ENCODE measurements at regions not wholly inside any gene's neighbourhood (a gene's known extent, or its start where the extent isn't known, plus 50 kb on each side); places are given as distances from the start of the nearest gene placed in this dataset.

GRCh38 chr20:12395353-12395752 is 477.7 kb downstream of the BTBD3 start:
- H3K36me3 Mint-ChIP-seq (ENCODE audit: insufficient read depth), result no peaks in the 10 kb centered on the region
- no peaks in the 10 kb centered on the region for H3K4me1 Mint-ChIP-seq (ENCODE audit: low read depth)
- H3K4me3 Mint-ChIP-seq (ENCODE audit: low read depth), result no peak overlapping the region
- DNase-seq (ENCODE audit: low spot score, unreplicated experiment), result no peak
- TF ChIP-seq CTCF (IDR thresholded peaks at IDR 0.05; ENCODE audit: unreplicated experiment), result no peak
- no peaks in the 10 kb centered on the region for H3K9me3 Mint-ChIP-seq (ENCODE audit: low read depth)
- H3K27ac Mint-ChIP-seq, result no peak overlapping the region
- peaks cover 3% of the 10 kb centered on the region for H3K27me3 Mint-ChIP-seq

GRCh38 chr20:12395760-12396159 is 478.1 kb downstream of the BTBD3 start:
- no peaks in the 10 kb centered on the region for H3K36me3 Mint-ChIP-seq (ENCODE audit: insufficient read depth)
- no peak for TF ChIP-seq CTCF (IDR thresholded peaks at IDR 0.05; ENCODE audit: unreplicated experiment)
- peaks cover 3% of the 10 kb centered on the region for H3K27me3 Mint-ChIP-seq
- no peaks in the 10 kb centered on the region for H3K4me1 Mint-ChIP-seq (ENCODE audit: low read depth)
- no peaks in the 10 kb centered on the region for H3K9me3 Mint-ChIP-seq (ENCODE audit: low read depth)
- no peak overlapping the region for H3K4me3 Mint-ChIP-seq (ENCODE audit: low read depth)
- DNase-seq (ENCODE audit: low spot score, unreplicated experiment), result no peak
- no peak overlapping the region for H3K27ac Mint-ChIP-seq

GRCh38 chr20:12399110-12399836 is 481.6 kb downstream of the BTBD3 start:
- peaks cover 7% of the 10 kb centered on the region for H3K9me3 Mint-ChIP-seq (ENCODE audit: low read depth)
- H3K36me3 Mint-ChIP-seq (ENCODE audit: insufficient read depth), result no peaks in the 10 kb centered on the region
- no peak for DNase-seq (ENCODE audit: low spot score, unreplicated experiment)
- no peak for TF ChIP-seq CTCF (IDR thresholded peaks at IDR 0.05; ENCODE audit: unreplicated experiment)
- H3K4me3 Mint-ChIP-seq (ENCODE audit: low read depth), result no peak overlapping the region
- H3K4me1 Mint-ChIP-seq (ENCODE audit: low read depth), result no peaks in the 10 kb centered on the region
- H3K27ac Mint-ChIP-seq, result no peak overlapping the region
- H3K27me3 Mint-ChIP-seq, result peaks cover 3% of the 10 kb centered on the region

GRCh38 chr20:12404941-12405340 is 487.2 kb downstream of the BTBD3 start:
- no peak overlapping the region for H3K4me3 Mint-ChIP-seq (ENCODE audit: low read depth)
- H3K27ac Mint-ChIP-seq, result no peak overlapping the region
- DNase-seq (ENCODE audit: low spot score, unreplicated experiment), result no peak
- H3K9me3 Mint-ChIP-seq (ENCODE audit: low read depth), result peaks cover 33% of the 10 kb centered on the region
- H3K36me3 Mint-ChIP-seq (ENCODE audit: insufficient read depth), result no peaks in the 10 kb centered on the region
- no peaks in the 10 kb centered on the region for H3K27me3 Mint-ChIP-seq
- TF ChIP-seq CTCF (IDR thresholded peaks at IDR 0.05; ENCODE audit: unreplicated experiment), result no peak
- H3K4me1 Mint-ChIP-seq (ENCODE audit: low read depth), result no peaks in the 10 kb centered on the region

- Mint-ChIP-seq H3K36me3 (ENCODE audit: insufficient read depth) (no peaks in the 10 kb centered on the region), H3K4me1 (ENCODE audit: low read depth) (no peaks in the 10 kb centered on the region), H3K27ac (no peak overlapping the region), H3K27me3 (no peaks in the 10 kb centered on the region), H3K4me3 (ENCODE audit: low read depth) (no peak overlapping the region), H3K9me3 (ENCODE audit: low read depth) (peaks cover 33% of the 10 kb centered on the region)
- no peak for DNase-seq (ENCODE audit: low spot score, unreplicated experiment)
- TF ChIP-seq CTCF (IDR thresholded peaks at IDR 0.05; ENCODE audit: unreplicated experiment), result no peak
Observed at GRCh38 chr20:12406978-12407377, 489.3 kb downstream of the BTBD3 start.

Measured in progenitor cell of endocrine pancreas (in vitro differentiated cells).